ENCODE measurements at regions not wholly inside any gene's neighbourhood (a gene's known extent, or its start where the extent isn't known, plus 50 kb on each side); places are given as distances from the start of the nearest gene placed in this dataset.

DNA sequence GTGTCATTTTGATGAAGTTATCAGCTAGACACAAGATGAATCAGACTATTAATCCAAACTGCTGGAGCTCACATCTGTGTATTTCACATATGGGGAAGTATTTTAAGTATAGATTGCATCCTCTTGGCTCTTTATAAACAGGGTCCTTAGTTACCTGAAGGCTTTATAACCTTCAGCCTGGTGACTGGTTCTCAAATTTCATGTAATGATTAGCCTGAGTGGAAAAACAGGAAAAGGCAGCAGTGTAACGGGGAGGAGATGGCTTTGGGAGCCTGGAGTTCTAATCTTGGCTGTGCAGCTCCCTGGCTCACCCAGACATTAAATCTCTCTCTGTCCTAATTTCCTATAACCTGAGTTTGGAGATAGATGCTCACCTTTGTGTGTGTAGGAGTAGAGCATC is 103.8 kb upstream of the HPF1 start:
- Histone ChIP-seq H3K79me2 (ENCODE audit: control insufficient read depth, insufficient read depth, low read length) (no peaks in the 10 kb centered on the region), H3K9me3 (ENCODE audit: control insufficient read depth, low read depth, low read length) (no peaks in the 10 kb centered on the region), H3K27me3 (ENCODE audit: control insufficient read depth, extremely low read depth, insufficient read depth, low read length) (peaks cover 5% of the 10 kb centered on the region), H4K20me1 (ENCODE audit: control insufficient read depth, extremely low read depth, insufficient read depth, low read length) (no peaks in the 10 kb centered on the region), H3K4me2 (ENCODE audit: control insufficient read depth, extremely low read depth, insufficient read depth, low read depth, low read length) (no peak overlapping the region), H3K36me3 (ENCODE audit: control insufficient read depth in 2 of 2, extremely low read depth in 1 of 2, insufficient read depth in 2 of 2, low read length in 2 of 2) (no peaks in the 10 kb centered on the region), H3K4me3 (ENCODE audit: control insufficient read depth in 2 of 3, extremely low read depth in 1 of 3, insufficient read depth in 2 of 3, low read depth in 1 of 3, low read length in 3 of 3) (no peak overlapping the region), H2AFZ (ENCODE audit: control insufficient read depth, low read length) (no peak overlapping the region), H3K4me1 (ENCODE audit: control insufficient read depth, extremely low read depth, insufficient read depth, low read length) (no peaks in the 10 kb centered on the region), H3K9me1 (ENCODE audit: control insufficient read depth, extremely low read depth, insufficient read depth, low read length) (no peaks in the 10 kb centered on the region), H3K9ac (ENCODE audit: control insufficient read depth, extremely low read depth, insufficient read depth, low read length) (no peak overlapping the region), H3K27ac (ENCODE audit: control insufficient read depth, insufficient read depth, low read length) (no peak overlapping the region)
- FAIRE-seq (no peak), DNase-seq (ENCODE audit: low read depth, low spot score) (no peak)
- TF ChIP-seq EZH2 (IDR thresholded peaks at IDR 0.05; ENCODE audit: low read length) (no peak), CTCF (optimal IDR thresholded peaks at IDR 0.05 in 1 of 3, IDR thresholded peaks at IDR 0.05 in 1 of 3, conservative IDR thresholded peaks at IDR 0.05 in 1 of 3; ENCODE audit: extremely low read depth in 1 of 3, insufficient read depth in 2 of 3, low read length in 3 of 3) (no peak)
- dilution Hi-C loops (cut with MboI; ENCODE audit: extremely low pct_ligation_motif_present, low sequenced_read_pairs), result no loop called here

DNA sequence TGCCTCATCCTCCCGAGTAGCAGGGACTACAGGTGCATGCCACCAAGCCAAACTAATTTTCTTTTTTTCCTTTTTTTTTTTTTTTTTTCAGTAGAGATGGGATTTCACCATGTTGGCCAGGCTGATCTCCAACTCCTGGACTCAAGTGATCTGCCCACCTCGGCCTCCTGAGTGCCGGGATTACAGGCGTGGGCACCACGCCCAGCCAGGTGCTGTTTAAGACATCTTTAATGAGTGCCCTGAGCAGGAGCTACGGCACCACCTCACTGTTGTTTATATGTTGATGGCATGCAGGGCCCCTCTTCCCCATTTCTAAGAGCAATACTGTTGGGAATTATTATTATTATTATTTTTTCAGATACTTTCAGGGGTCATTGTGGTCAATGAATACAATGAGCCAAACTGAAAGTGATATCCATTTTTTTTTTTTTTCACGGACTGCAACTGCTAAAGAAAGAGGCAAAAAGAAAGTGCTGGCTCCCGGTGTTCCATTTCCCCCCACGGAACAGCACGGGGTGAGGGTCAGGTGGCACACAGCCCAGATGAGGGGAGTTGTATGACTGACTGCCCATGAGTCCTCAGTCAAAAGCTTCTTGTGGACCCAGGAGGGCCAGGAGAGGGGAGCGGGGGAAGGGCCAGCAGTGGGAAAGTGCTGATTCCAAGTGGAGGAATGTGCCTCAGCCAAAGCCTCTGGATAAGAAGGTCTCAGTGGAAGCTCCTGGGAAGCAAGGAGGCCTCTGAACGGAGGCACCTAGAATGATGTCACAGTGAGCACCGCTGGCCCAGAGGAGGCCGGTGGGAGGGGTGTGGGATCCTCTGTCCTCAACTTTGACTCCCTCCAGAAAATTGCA is 101.8 kb upstream of the HPF1 start:
- TF ChIP-seq EZH2 (IDR thresholded peaks at IDR 0.05; ENCODE audit: low read length) (no peak), CTCF (optimal IDR thresholded peaks at IDR 0.05 in 1 of 3, IDR thresholded peaks at IDR 0.05 in 1 of 3, conservative IDR thresholded peaks at IDR 0.05 in 1 of 3; ENCODE audit: extremely low read depth in 1 of 3, insufficient read depth in 2 of 3, low read length in 3 of 3) (no peak)
- Histone ChIP-seq H3K9me3 (ENCODE audit: control insufficient read depth, low read depth, low read length) (no peaks in the 10 kb centered on the region), H3K9me1 (ENCODE audit: control insufficient read depth, extremely low read depth, insufficient read depth, low read length) (no peaks in the 10 kb centered on the region), H3K9ac (ENCODE audit: control insufficient read depth, extremely low read depth, insufficient read depth, low read length) (no peak overlapping the region), H3K27me3 (ENCODE audit: control insufficient read depth, extremely low read depth, insufficient read depth, low read length) (peaks cover 5% of the 10 kb centered on the region), H3K36me3 (ENCODE audit: control insufficient read depth in 2 of 2, extremely low read depth in 1 of 2, insufficient read depth in 2 of 2, low read length in 2 of 2) (no peaks in the 10 kb centered on the region), H4K20me1 (ENCODE audit: control insufficient read depth, extremely low read depth, insufficient read depth, low read length) (no peaks in the 10 kb centered on the region), H3K27ac (ENCODE audit: control insufficient read depth, insufficient read depth, low read length) (no peak overlapping the region), H3K4me3 (ENCODE audit: control insufficient read depth in 2 of 3, extremely low read depth in 1 of 3, insufficient read depth in 2 of 3, low read depth in 1 of 3, low read length in 3 of 3) (no peak overlapping the region), H2AFZ (ENCODE audit: control insufficient read depth, low read length) (no peak overlapping the region), H3K4me1 (ENCODE audit: control insufficient read depth, extremely low read depth, insufficient read depth, low read length) (no peaks in the 10 kb centered on the region), H3K79me2 (ENCODE audit: control insufficient read depth, insufficient read depth, low read length) (no peaks in the 10 kb centered on the region), H3K4me2 (ENCODE audit: control insufficient read depth, extremely low read depth, insufficient read depth, low read depth, low read length) (no peak overlapping the region)
- dilution Hi-C loops (cut with MboI; ENCODE audit: extremely low pct_ligation_motif_present, low sequenced_read_pairs), result no loop called here
- FAIRE-seq, result no peak
- no peak for DNase-seq (ENCODE audit: low read depth, low spot score)

All from keratinocyte (primary cell).